ENCODE measurements at regions not wholly inside any gene's neighbourhood (a gene's known extent, or its start where the extent isn't known, plus 50 kb on each side); places are given as distances from the start of the nearest gene placed in this dataset.
A peak's percentile ranks its signal among the peaks of the same experiment; 100 is the strongest.

GRCh38 chr7:96548664-96549063 lies 161.0 kb downstream of the SEM1 start:
- TF ChIP-seq EZH2 (IDR thresholded peaks at IDR 0.05; ENCODE audit: borderline replicate concordance), result no peak
- TF ChIP-seq EZH2phosphoT487 (IDR thresholded peaks at IDR 0.05; ENCODE audit: low read depth, severe bottlenecking, unreplicated experiment), result no peak
- TF ChIP-seq CTCF (IDR thresholded peaks at IDR 0.05; ENCODE audit: poor library complexity), result no peak
- 85% methylated on average over 5 of the region's 5 CpGs for WGBS (ENCODE audit: low lambda C conversion rate, missing lambda C conversion rate)

GRCh38 chr7:96547371-96547811 lies 162.3 kb downstream of the SEM1 start:
- no peaks in the 10 kb centered on the region for H4K20me1 ChIP-seq (ENCODE audit: insufficient read depth, poor library complexity, severe bottlenecking)
- no peaks in the 10 kb centered on the region for H3K36me3 ChIP-seq (replicated peaks; ENCODE audit: insufficient read depth, low read depth)
- no peaks in the 10 kb centered on the region for H3K9me3 ChIP-seq (ENCODE audit: low read depth)
- H3K9me2 ChIP-seq (replicated peaks; ENCODE audit: insufficient read depth), result no peaks in the 10 kb centered on the region
- no peak overlapping the region for H3K4me2 ChIP-seq
- no peak overlapping the region for H3K4me3 ChIP-seq
- no peaks in the 10 kb centered on the region for H3K79me2 ChIP-seq
- no peaks in the 10 kb centered on the region for H3K4me1 ChIP-seq (ENCODE audit: insufficient read depth)
- 59% methylated on average over 3 of the region's 3 CpGs for WGBS (ENCODE audit: low lambda C conversion rate, missing lambda C conversion rate)
- no peak overlapping the region for H3K27ac ChIP-seq
- TF ChIP-seq EZH2 (IDR thresholded peaks at IDR 0.05; ENCODE audit: borderline replicate concordance) (no peak), CTCF (IDR thresholded peaks at IDR 0.05; ENCODE audit: poor library complexity) (no peak), EZH2phosphoT487 (IDR thresholded peaks at IDR 0.05; ENCODE audit: low read depth, severe bottlenecking, unreplicated experiment) (no peak)
- H3K27me3 ChIP-seq, result peaks cover 3% of the 10 kb centered on the region
- no peak overlapping the region for H2AFZ ChIP-seq
- DNase-seq (ENCODE audit: low spot score), result no peak

More at GRCh38 chr7:96548664-96549063, 161.0 kb downstream of the SEM1 start:
- H4K20me1 ChIP-seq (ENCODE audit: insufficient read depth, poor library complexity, severe bottlenecking), result no peaks in the 10 kb centered on the region
- no peaks in the 10 kb centered on the region for H3K79me2 ChIP-seq
- H3K27me3 ChIP-seq, result peaks cover 3% of the 10 kb centered on the region
- H3K27ac ChIP-seq, result no peak overlapping the region
- H3K4me1 ChIP-seq (ENCODE audit: insufficient read depth), result no peaks in the 10 kb centered on the region
- DNase-seq (ENCODE audit: low spot score), result peak; percentile 9
- H3K4me2 ChIP-seq, result no peak overlapping the region
- no peaks in the 10 kb centered on the region for H3K36me3 ChIP-seq (replicated peaks; ENCODE audit: insufficient read depth, low read depth)
- no peak overlapping the region for H3K4me3 ChIP-seq
- H3K9me3 ChIP-seq (ENCODE audit: low read depth), result no peaks in the 10 kb centered on the region
- no peak overlapping the region for H2AFZ ChIP-seq
- H3K9me2 ChIP-seq (replicated peaks; ENCODE audit: insufficient read depth), result no peaks in the 10 kb centered on the region

- no peak for TF ChIP-seq CTCF (IDR thresholded peaks at IDR 0.05; ENCODE audit: poor library complexity)
- TF ChIP-seq EZH2phosphoT487 (IDR thresholded peaks at IDR 0.05; ENCODE audit: low read depth, severe bottlenecking, unreplicated experiment), result no peak
- TF ChIP-seq EZH2 (IDR thresholded peaks at IDR 0.05; ENCODE audit: borderline replicate concordance), result no peak
- Histone ChIP-seq H2AFZ (no peak overlapping the region), H4K20me1 (ENCODE audit: insufficient read depth, poor library complexity, severe bottlenecking) (no peaks in the 10 kb centered on the region), H3K4me2 (no peak overlapping the region), H3K36me3 (replicated peaks; ENCODE audit: insufficient read depth, low read depth) (no peaks in the 10 kb centered on the region), H3K9me2 (replicated peaks; ENCODE audit: insufficient read depth) (no peaks in the 10 kb centered on the region), H3K4me1 (ENCODE audit: insufficient read depth) (no peaks in the 10 kb centered on the region), H3K9me3 (ENCODE audit: low read depth) (no peaks in the 10 kb centered on the region), H3K27ac (no peak overlapping the region), H3K4me3 (no peak overlapping the region), H3K27me3 (peaks cover 3% of the 10 kb centered on the region), H3K79me2 (no peaks in the 10 kb centered on the region)
- WGBS (ENCODE audit: low lambda C conversion rate, missing lambda C conversion rate), result 86% methylated on average over 2 of the region's 2 CpGs
- DNase-seq (ENCODE audit: low spot score), result no peak
These were observed 163.2 kb downstream of the SEM1 start for GRCh38 chr7:96546426-96546825.

- H3K36me3 ChIP-seq (replicated peaks; ENCODE audit: insufficient read depth, low read depth), result no peaks in the 10 kb centered on the region
- no peaks in the 10 kb centered on the region for H3K9me2 ChIP-seq (replicated peaks; ENCODE audit: insufficient read depth)
- no peak overlapping the region for H3K4me2 ChIP-seq
- no peaks in the 10 kb centered on the region for H3K79me2 ChIP-seq
- H2AFZ ChIP-seq, result no peak overlapping the region
- no peaks in the 10 kb centered on the region for H3K4me1 ChIP-seq (ENCODE audit: insufficient read depth)
- H3K9me3 ChIP-seq (ENCODE audit: low read depth), result no peaks in the 10 kb centered on the region
- TF ChIP-seq CTCF (IDR thresholded peaks at IDR 0.05; ENCODE audit: poor library complexity) (no peak), EZH2phosphoT487 (IDR thresholded peaks at IDR 0.05; ENCODE audit: low read depth, severe bottlenecking, unreplicated experiment) (no peak), EZH2 (IDR thresholded peaks at IDR 0.05; ENCODE audit: borderline replicate concordance) (no peak)
- no peaks in the 10 kb centered on the region for H4K20me1 ChIP-seq (ENCODE audit: insufficient read depth, poor library complexity, severe bottlenecking)
- no peak overlapping the region for H3K4me3 ChIP-seq
- 100% methylated on average over 1 of the region's 1 CpG for WGBS (ENCODE audit: low lambda C conversion rate, missing lambda C conversion rate)
- no peaks in the 10 kb centered on the region for H3K27me3 ChIP-seq
- no peak overlapping the region for H3K27ac ChIP-seq
- DNase-seq (ENCODE audit: low spot score), result no peak
These were observed 170.2 kb downstream of the SEM1 start for GRCh38 chr7:96539471-96539870.
